ENCODE measurements at regions not wholly inside any gene's neighbourhood (a gene's known extent, or its start where the extent isn't known, plus 50 kb on each side); places are given as distances from the start of the nearest gene placed in this dataset.

- H3K4me3 ChIP-seq (ENCODE audit: insufficient read length, low read depth), result no peak overlapping the region
- H3K36me3 ChIP-seq (ENCODE audit: insufficient read depth, insufficient read length, low read length), result no peaks in the 10 kb centered on the region
- H3K9ac ChIP-seq (ENCODE audit: insufficient read length, low read depth), result no peak overlapping the region
Measured at GRCh38 chr4:85414972-85415371, 60.0 kb upstream of the ARHGAP24 start.

GRCh38 chr4:85416094-85416493 lies 58.9 kb upstream of the ARHGAP24 start:
- Histone ChIP-seq H3K27me3 (ENCODE audit: insufficient read depth, insufficient read length) (no peaks in the 10 kb centered on the region), H3K4me1 (ENCODE audit: insufficient read depth, insufficient read length) (no peaks in the 10 kb centered on the region), H3K9ac (ENCODE audit: insufficient read length, low read depth) (no peak overlapping the region), H3K36me3 (ENCODE audit: insufficient read depth, insufficient read length, low read length) (no peaks in the 10 kb centered on the region), H3K4me3 (ENCODE audit: insufficient read length, low read depth) (no peak overlapping the region), H3K9me3 (ENCODE audit: insufficient read depth, low read length) (no peaks in the 10 kb centered on the region)
- DNase-seq (ENCODE audit: low read depth, low spot score), result no peak
- no peak for TF ChIP-seq SUZ12 (IDR thresholded peaks at IDR 0.05; ENCODE audit: extremely low read depth, insufficient read depth, insufficient read length)
- TF ChIP-seq ZNF274 (IDR thresholded peaks at IDR 0.05; ENCODE audit: low read depth, low read length), result no peak
- TF ChIP-seq YY1 (IDR thresholded peaks at IDR 0.05; ENCODE audit: insufficient read depth, insufficient read length), result no peak

More at GRCh38 chr4:85414972-85415371, 60.0 kb upstream of the ARHGAP24 start:
- TF ChIP-seq ZNF274 (IDR thresholded peaks at IDR 0.05; ENCODE audit: low read depth, low read length) (no peak), YY1 (IDR thresholded peaks at IDR 0.05; ENCODE audit: insufficient read depth, insufficient read length) (no peak), SUZ12 (IDR thresholded peaks at IDR 0.05; ENCODE audit: extremely low read depth, insufficient read depth, insufficient read length) (no peak)
- H3K4me1 ChIP-seq (ENCODE audit: insufficient read depth, insufficient read length), result no peaks in the 10 kb centered on the region
- no peaks in the 10 kb centered on the region for H3K27me3 ChIP-seq (ENCODE audit: insufficient read depth, insufficient read length)
- no peaks in the 10 kb centered on the region for H3K9me3 ChIP-seq (ENCODE audit: insufficient read depth, low read length)
- no peak for DNase-seq (ENCODE audit: low read depth, low spot score)

GRCh38 chr4:85419103-85419502 lies 55.8 kb upstream of the ARHGAP24 start:
- H3K36me3 ChIP-seq (ENCODE audit: insufficient read depth, insufficient read length, low read length), result no peaks in the 10 kb centered on the region
- TF ChIP-seq SUZ12 (IDR thresholded peaks at IDR 0.05; ENCODE audit: extremely low read depth, insufficient read depth, insufficient read length) (no peak), ZNF274 (IDR thresholded peaks at IDR 0.05; ENCODE audit: low read depth, low read length) (no peak), YY1 (IDR thresholded peaks at IDR 0.05; ENCODE audit: insufficient read depth, insufficient read length) (no peak)
- H3K4me3 ChIP-seq (ENCODE audit: insufficient read length, low read depth), result no peak overlapping the region
- no peaks in the 10 kb centered on the region for H3K27me3 ChIP-seq (ENCODE audit: insufficient read depth, insufficient read length)
- H3K9me3 ChIP-seq (ENCODE audit: insufficient read depth, low read length), result no peaks in the 10 kb centered on the region
- no peak overlapping the region for H3K9ac ChIP-seq (ENCODE audit: insufficient read length, low read depth)
- DNase-seq (ENCODE audit: low read depth, low spot score), result no peak
- H3K4me1 ChIP-seq (ENCODE audit: insufficient read depth, insufficient read length), result no peaks in the 10 kb centered on the region

- TF ChIP-seq SUZ12 (IDR thresholded peaks at IDR 0.05; ENCODE audit: extremely low read depth, insufficient read depth, insufficient read length) (no peak), ZNF274 (IDR thresholded peaks at IDR 0.05; ENCODE audit: low read depth, low read length) (no peak), YY1 (IDR thresholded peaks at IDR 0.05; ENCODE audit: insufficient read depth, insufficient read length) (no peak)
- DNase-seq (ENCODE audit: low read depth, low spot score), result no peak
- no peak overlapping the region for H3K4me3 ChIP-seq (ENCODE audit: insufficient read length, low read depth)
- H3K9ac ChIP-seq (ENCODE audit: insufficient read length, low read depth), result no peak overlapping the region
- H3K9me3 ChIP-seq (ENCODE audit: insufficient read depth, low read length), result no peaks in the 10 kb centered on the region
- no peaks in the 10 kb centered on the region for H3K27me3 ChIP-seq (ENCODE audit: insufficient read depth, insufficient read length)
- no peaks in the 10 kb centered on the region for H3K36me3 ChIP-seq (ENCODE audit: insufficient read depth, insufficient read length, low read length)
- H3K4me1 ChIP-seq (ENCODE audit: insufficient read depth, insufficient read length), result no peaks in the 10 kb centered on the region
Measured at GRCh38 chr4:85420831-85421230, 54.1 kb upstream of the ARHGAP24 start.

DNA sequence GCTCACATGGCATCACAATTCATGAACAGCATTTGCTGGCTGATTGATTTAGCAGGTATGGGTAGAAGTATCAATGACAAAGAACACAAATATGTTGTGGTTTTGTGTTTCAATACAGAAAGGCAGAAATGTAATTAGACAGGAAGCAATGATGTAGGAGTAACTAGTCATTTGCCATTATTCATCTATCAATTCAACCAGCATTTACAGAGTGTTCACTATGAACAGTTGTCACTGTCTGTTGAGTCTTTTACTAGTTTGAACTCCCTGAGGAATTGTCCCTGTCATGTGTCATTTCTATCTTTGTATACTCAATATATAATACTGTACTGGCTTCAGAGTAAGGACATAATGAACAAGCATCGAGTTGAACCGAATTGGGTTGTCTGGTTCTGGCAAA lies 51.5 kb upstream of the ARHGAP24 start:
- no peak for DNase-seq (ENCODE audit: low read depth, low spot score)
- H3K36me3 ChIP-seq (ENCODE audit: insufficient read depth, insufficient read length, low read length), result no peaks in the 10 kb centered on the region
- TF ChIP-seq YY1 (IDR thresholded peaks at IDR 0.05; ENCODE audit: insufficient read depth, insufficient read length) (no peak), SUZ12 (IDR thresholded peaks at IDR 0.05; ENCODE audit: extremely low read depth, insufficient read depth, insufficient read length) (no peak), ZNF274 (IDR thresholded peaks at IDR 0.05; ENCODE audit: low read depth, low read length) (no peak)
- H3K4me1 ChIP-seq (ENCODE audit: insufficient read depth, insufficient read length), result no peaks in the 10 kb centered on the region
- no peaks in the 10 kb centered on the region for H3K27me3 ChIP-seq (ENCODE audit: insufficient read depth, insufficient read length)
- H3K9ac ChIP-seq (ENCODE audit: insufficient read length, low read depth), result no peak overlapping the region
- no peak overlapping the region for H3K4me3 ChIP-seq (ENCODE audit: insufficient read length, low read depth)
- no peaks in the 10 kb centered on the region for H3K9me3 ChIP-seq (ENCODE audit: insufficient read depth, low read length)

Measured in NT2/D1 (cell line).